LHCN-M2 (cell line): ENCODE measurements at regions not wholly inside any gene's neighbourhood (a gene's known extent, or its start where the extent isn't known, plus 50 kb on each side); places are given as distances from the start of the nearest gene placed in this dataset.
A peak's percentile ranks its signal among the peaks of the same experiment; 100 is the strongest.
"Not testable (repeated sequence)": the region's sequence is repeated elsewhere in the genome, so short reads cannot be mapped to it uniquely, and the experiment has no call there.

ENCODE experiments used
- DNase-seq: peaks from one replicate; pipeline ENCODE4 v3.0.0-alpha.2; 2012; ENCODE audit warnings: low read depth

GRCh38 chr11:46223252-46223513, 54.3 kb upstream of the CREB3L1 start:
- DNase-seq: no peak

DNA sequence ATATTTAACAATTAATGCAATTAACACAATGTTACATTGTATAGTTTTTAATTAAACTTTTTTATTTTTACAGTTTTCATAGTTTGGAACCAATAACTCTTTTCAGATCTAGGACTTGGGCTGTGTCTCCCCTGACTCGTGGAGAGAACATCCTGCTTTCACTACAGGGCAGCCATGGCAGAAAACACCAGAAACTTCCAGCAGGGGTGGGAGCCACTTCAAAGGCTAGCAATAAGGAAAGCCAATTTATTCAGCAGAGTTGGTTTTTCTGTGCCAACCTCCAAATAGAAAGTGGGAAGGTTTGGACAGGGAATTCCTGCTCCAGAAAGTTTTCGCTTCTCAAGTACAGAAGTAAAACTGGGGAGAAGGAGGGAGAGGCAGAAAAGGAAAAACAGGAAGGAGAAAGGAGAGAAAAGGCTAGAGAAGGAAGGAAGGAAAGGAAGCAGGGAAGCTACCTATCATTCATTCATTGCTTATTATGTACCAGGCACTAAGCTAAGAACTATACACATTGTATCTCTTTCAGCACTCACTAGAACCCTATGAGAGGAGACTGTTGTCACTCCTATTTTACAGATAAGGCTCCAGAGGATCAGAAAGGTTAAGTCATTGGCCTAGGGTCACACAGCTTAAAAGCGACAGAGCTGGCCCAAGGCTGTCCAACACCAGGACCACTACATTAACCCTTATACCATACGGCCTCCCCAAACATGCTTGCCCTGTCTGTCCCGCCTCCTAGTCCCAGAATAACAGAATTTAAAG, 54.8 kb upstream of the CREB3L1 start:
- DNase-seq: peak; percentile 24

DNA sequence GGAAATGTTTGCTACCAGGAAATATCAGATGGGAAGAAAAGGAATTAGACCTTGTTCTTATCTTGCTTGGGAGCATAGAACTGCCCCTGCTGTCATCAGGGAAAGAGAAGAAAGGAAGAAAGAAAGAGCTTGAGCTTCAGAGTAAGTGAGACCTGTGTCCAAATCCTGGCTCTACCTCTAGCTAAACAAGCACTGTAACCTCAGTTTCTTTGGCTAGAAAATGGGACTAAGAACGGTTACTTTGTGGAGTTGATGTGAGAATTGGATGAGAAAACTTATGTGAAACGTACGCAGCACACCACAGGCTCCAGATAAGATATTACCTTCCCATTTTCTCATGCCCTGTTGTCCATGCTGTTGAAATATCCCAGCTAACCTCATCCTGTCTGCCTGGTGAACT, 57.1 kb upstream of the CREB3L1 start:
- no peak for DNase-seq

DNA sequence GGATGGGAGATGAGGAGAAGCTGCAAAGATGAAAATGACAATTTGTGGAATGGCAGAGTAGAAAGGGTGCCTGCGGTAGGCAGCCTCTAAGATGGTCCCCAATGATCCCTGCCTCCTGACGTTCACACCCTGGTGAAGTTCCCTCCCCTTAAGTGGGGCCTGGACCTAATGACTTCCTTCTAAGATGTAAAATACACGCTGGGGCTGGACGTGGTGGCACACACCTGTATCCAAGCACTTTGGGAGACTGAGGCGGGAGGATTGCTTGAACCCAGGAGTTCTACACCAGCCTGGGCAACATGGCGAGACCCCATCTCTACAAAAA, 60.7 kb upstream of the CREB3L1 start:
- DNase-seq: no peak

DNA sequence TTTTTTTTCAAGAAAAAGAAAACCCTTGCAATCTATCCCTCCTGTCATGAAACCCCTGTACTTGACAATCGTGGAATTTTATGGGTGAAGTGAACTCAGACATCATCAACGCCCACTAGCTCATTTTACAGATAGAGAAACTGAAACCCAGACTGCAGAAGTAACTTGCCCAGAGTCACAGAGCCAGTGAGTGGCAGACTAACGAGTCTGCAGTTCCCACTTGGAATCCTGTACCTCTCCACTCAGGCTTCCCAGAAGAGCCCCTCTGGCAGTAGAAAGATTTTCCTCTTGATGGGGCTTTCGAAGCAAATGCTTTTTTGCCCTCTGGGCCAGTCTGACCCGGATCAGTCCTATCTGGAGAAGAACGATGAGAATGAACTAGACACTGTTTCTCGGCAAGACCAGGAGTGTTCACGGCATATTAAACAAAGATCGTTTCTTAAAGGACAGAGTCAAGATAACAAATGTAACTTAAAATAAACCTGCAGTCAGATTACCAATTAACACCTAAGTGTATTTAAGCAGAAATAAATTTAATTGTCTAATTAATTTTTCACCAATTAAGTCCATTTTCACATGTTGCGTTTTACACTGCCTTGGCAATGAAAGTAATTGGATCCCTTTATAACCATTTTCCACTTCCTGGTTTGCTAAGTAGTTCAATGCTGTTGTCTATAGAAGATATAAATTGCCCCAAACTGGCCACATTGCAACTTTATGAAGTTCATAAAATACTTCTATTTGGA, 61.3 kb upstream of the CREB3L1 start:
- DNase-seq: peak; percentile 33

GRCh38 chr11:46215208-46215931, 62.1 kb upstream of the CREB3L1 start:
- DNase-seq: no peak

DNA sequence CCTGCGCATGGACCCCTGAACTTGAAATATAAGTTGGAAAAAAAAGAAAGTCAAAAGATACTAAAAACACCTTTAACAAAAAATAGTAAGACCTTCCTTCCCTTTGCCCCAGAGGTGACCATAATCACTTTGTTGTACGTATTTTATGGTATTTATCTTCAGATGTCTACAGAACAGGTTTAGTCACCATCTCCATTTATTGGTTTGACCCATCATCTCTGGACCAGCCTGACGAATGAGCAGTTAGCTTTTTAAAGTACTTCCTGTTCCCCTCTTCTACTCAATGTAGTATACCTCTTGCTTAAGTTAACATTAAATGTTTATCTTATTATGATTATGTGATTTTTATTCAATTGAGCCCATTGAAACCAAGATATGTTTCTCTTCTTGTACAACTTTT, 64.7 kb upstream of the CREB3L1 start:
- no peak for DNase-seq

GRCh38 chr11:46210856-46211255, 66.6 kb upstream of the CREB3L1 start:
- DNase-seq: no peak

GRCh38 chr11:46210133-46210636, 67.3 kb upstream of the CREB3L1 start:
- peak; percentile 68 for DNase-seq

DNA sequence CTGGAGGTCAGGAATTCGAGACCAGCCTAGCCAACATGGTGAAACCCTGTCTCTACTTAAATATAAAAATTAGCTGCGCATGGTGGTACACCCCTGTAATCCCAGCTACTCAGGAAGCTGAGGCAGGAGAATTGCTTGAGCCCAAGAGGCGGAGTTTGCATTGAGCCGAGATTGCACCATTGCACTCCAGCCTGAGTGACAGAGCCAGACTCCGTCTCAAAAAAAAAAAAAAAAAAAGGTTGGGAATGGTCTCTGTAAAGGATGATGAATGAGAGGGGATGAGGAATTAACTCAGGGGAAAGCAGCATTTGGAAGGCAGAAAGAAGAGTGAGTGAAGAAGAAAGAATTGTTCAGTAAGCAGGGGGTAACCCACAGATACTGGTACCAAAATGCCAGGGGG, 67.8 kb upstream of the CREB3L1 start:
- DNase-seq: not testable (repeated sequence)

DNA sequence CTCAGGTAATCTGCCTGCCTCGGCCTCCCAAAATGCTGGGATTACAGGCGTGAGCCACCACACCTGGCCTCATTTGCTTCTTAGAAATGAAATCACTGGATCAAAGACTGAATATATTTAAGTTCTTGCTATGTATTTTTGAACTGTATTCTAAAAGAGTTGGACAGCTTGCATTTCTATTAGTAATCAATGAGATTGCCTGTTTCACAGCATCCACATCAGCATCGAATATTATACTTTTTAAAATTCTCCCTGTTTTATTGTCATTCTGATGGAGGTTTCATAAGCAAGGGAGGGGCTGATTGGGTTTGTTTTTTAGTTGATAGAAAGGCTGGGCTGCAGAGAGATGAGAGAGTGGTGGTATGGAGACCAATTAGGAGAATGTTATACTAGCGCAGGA, 68.7 kb upstream of the CREB3L1 start:
- no peak for DNase-seq

DNA sequence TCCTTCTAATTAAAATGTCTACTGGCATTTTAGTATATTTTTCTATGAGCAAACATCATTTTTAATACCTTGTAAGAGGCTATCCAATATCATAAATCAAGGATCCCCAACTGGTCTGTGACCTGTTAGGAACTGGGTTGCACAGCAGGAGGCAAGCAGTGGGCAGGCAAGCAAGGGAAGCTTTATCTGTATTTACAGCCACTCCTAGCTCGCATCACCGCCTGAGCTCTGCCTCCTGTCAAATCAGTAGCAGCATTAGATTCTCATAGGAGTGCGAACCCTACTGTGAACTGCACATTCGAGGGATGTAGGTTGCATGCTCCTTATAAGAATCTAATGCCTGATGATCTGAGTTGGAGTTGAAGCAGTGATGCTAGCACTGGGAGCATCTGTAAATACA, 70.2 kb upstream of the CREB3L1 start:
- no peak for DNase-seq

GRCh38 chr11:46204415-46204814, 73.0 kb upstream of the CREB3L1 start:
- DNase-seq: not testable (repeated sequence)

DNA sequence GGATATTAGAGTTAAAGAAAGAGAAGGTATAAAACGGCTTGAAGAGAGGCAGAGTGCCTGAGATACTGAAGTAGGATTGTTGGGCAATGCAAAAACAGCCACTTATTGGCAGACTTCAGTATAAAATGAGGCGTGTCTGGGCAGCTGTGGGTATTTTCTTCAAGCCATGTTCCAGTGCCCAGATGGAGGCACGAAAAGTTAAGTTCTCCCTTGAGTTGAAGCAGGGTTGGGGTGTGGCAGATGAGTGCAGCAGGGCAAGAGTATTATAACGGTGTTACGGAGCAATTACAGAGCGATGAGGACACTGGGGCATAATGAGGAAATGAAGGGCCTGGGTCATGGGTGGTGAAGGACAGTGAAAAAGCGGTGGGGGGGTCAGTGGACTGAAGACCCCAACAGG, 73.7 kb upstream of the CREB3L1 start:
- DNase-seq: no peak

DNA sequence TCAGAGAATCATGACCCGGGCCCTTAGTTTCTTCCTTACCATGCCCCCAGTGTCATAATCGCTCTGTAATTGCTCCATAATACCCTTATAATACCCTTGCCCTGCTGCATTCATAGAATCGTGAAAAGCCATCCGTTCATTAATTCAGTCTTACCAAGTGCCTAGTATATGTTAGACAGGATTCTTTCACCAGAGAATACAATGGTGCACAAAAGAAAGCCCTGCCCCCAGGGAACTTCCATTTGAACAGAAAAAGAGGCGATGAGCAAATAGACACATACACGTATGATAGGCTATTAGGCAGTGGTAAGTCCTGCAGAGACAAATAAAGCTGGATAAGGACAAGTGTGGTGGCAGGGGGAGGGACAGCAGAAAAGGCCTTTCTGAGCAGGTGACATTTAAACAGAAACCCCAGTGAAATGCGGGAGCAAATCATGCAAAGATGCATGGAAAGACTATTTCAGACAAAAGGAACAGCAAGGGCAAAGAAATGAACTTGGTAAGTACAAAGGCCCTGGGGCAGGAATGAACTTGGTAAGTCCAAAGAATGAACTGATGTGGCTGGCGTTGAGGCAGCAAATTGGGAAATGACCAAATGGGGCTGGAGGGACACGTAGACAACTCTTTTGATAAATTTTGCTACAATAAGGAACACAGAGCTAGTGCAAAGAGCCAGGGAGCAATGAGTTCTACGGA, 74.6 kb upstream of the CREB3L1 start:
- no peak for DNase-seq

- no peak for DNase-seq
Observed at GRCh38 chr11:46202149-46202548, 75.3 kb upstream of the CREB3L1 start.

GRCh38 chr11:46200537-46201281, 76.8 kb upstream of the CREB3L1 start:
- peak; percentile 63 for DNase-seq

DNA sequence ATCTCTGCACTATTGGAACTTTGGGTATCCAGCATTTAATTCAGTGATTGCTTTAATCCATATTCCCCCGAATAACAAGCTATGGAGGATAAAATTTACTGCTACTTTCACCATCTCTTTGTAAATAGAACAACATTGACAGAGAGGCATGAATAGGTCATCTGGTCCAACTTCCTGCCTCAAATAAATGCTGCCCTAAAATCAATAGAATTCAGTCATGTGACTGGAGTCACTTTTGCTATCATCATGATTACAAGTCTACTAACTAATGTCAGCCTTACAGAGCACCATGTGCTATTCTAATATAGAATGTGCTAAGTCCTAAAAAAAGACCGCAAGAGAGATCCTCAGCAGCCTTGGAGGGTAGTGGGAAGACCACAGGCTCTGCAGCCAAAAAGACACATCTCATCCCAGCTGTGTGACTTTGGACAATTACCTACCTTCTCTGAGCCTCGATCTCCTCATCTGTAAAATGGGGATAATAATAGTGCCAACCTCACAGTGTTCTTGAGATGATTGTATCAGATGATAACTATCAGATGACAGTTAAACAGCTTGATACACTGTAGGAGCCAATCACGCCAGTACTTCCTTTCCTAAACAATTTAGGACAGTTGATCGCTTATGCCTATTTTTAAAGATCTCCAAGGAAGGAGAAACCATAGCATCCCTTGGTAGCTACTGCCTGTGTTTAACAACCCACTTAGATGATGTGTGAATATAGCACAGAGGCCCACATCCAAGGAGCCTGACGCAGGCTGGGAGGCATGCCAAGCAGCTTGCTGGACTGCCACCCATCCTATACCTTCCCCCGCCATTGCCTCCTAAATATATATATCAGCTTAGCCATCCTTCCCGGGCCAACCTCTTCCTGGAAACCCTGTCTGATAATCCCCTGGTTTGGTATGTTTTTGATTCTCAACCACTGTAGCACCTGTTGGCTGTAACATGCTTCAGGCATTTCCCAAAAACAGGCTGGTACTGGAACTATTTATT, 77.3 kb upstream of the PHF21A start:
- no peak for DNase-seq

DNA sequence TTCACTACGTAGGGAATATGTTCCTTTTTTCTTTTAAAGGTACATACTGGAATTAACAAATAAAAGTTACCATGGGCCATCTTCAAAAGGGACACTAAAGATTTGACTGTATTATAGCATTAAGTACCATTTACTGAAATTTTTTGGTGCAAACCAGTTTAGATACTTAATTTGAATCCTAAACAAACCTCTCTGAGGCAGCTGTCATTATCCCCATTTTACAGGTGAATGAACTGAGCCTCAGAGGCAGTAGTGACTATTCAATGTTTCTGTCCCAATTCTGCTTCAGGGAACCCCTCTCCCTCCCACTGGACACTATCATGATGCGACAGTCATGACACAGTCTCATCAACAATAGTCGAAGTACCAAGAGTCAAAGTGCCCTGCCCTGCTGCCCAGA, 76.2 kb upstream of the PHF21A start:
- DNase-seq: no peak

- no peak for DNase-seq
Observed at GRCh38 chr11:46188017-46188416, 66.8 kb upstream of the PHF21A start.
